Psoas muscle (tissue), 7 donors: ENCODE measurements at regions not wholly inside any gene's neighbourhood (a gene's known extent, or its start where the extent isn't known, plus 50 kb on each side); places are given as distances from the start of the nearest gene placed in this dataset.

Experiments
- ATAC-seq, 4 donors: fragments of 200-7000 bp; cut with Tn5 transposase; one replicate each; pipeline ENCODE4 v1.9.1; 2020; ENCODE audit warnings: moderate library complexity in 3 of 4, mild to moderate bottlenecking in 2 of 4
- DNase-seq, 2 donors: peaks; one replicate each; pipeline ENCODE4 v3.0.0-alpha.2; 2020
- H3K27ac ChIP-seq: fragments of 200-600 bp; one replicate; pipeline ENCODE4 v1.8.0; 2022
- H3K27me3 ChIP-seq, 3 donors: fragments of 200-600 bp in 1 of 3; one replicate each; pipeline versions ENCODE4 v1.6.1 to v1.8.0; 2013 to 2022; ENCODE audit warnings: low read length in 2 of 3, mild to moderate bottlenecking in 2 of 3, moderate library complexity in 1 of 3; ENCODE audit not compliant: insufficient read depth in 3 of 3
- H3K36me3 ChIP-seq, 2 donors: fragments of 200-600 bp in 1 of 2; one replicate each; pipeline versions ENCODE4 v1.6.1 to v1.8.0; 2013 to 2022; ENCODE audit warnings: low read depth in 1 of 2, mild to moderate bottlenecking in 1 of 2, moderate library complexity in 1 of 2; ENCODE audit not compliant: insufficient read depth in 1 of 2
- H3K4me1 ChIP-seq: fragments of 200-600 bp; one replicate; pipeline ENCODE4 v1.8.0; 2022
- H3K4me3 ChIP-seq: fragments of 200-600 bp; one replicate; pipeline ENCODE4 v1.8.0; 2022; ENCODE audit warnings: mild to moderate bottlenecking
- H3K9me3 ChIP-seq: fragments of 200-600 bp; one replicate; pipeline ENCODE4 v1.8.0; 2022
- WGBS, 3 donors: extraction: QIAGEN DNeasy Blood & Tissue Kit; methylation state at CpG; one replicate each; pipeline versions ENCODE4 v1.1.6 to v1.1.7; 2013; 5-methylcytosine and 5-hydroxymethylcytosine counted together
- intact Hi-C, 2 donors: fragments of 100-400 bp; cut with DNase I; formaldehyde crosslinking; loops; one replicate each; pipeline versions ENCODE4 v1.11.0 to v1.14.2; 2022
- TF ChIP-seq, protein P1 (sequence below): fragments of 200-600 bp; IDR thresholded peaks from one replicate; pipeline ENCODE4 v1.8.0; 2022; ENCODE audit warnings: antibody characterized with exemption
- donor health status: healthy with polysubstance abuse.
- donor health status: DM: no; HTN: no; CAD: no; lungs with moderate emphysema.
- donor health status: Bipolar disorder and iron deficiency.
- donor health status: healthy.
- donor health status: DM: yes; HTN: yes; CAD: no.
- donor health status: DM: no; HTN: no; CAD: no.
- donor health status: DM: yes; HTN: yes; CAD: no.

DNA sequence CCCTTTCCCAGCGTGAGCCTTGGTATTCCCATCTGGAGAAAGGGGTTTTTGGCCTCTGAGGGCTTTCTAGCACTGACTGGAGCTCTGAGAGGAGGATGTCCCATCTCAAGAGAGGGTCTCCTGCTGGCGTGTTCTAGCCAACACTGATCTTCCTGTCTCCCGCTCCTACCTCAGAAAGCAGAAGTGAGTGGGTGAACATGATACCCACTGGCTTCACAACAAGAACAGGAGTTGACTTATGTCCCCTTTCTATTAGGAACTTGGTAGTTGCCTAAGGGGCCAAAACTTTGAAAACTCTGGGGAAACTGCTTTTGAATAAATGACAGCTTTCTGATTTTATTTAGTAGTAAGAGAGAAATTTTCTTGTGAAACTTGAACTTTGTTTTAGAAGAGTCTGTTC lies 113.1 kb upstream of the ADCY1 start:
- DNase-seq = no peak
- 79 to 86% (median 80%) methylated on average over 3 of the region's 3 CpGs for WGBS, 3 donors
- no peaks in the 10 kb centered on the region for H3K36me3 ChIP-seq
- H3K27me3 ChIP-seq = no peaks in the 10 kb centered on the region
- TF ChIP-seq, protein P1, sequence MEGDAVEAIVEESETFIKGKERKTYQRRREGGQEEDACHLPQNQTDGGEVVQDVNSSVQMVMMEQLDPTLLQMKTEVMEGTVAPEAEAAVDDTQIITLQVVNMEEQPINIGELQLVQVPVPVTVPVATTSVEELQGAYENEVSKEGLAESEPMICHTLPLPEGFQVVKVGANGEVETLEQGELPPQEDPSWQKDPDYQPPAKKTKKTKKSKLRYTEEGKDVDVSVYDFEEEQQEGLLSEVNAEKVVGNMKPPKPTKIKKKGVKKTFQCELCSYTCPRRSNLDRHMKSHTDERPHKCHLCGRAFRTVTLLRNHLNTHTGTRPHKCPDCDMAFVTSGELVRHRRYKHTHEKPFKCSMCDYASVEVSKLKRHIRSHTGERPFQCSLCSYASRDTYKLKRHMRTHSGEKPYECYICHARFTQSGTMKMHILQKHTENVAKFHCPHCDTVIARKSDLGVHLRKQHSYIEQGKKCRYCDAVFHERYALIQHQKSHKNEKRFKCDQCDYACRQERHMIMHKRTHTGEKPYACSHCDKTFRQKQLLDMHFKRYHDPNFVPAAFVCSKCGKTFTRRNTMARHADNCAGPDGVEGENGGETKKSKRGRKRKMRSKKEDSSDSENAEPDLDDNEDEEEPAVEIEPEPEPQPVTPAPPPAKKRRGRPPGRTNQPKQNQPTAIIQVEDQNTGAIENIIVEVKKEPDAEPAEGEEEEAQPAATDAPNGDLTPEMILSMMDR = no peak
- no peak overlapping the region for H3K27ac ChIP-seq
- no peaks in the 10 kb centered on the region for H3K4me1 ChIP-seq
- no peaks in the 10 kb centered on the region for H3K9me3 ChIP-seq
- H3K4me3 ChIP-seq = no peak overlapping the region
- intact Hi-C loops = no loop called here
- no peak for ATAC-seq

DNA sequence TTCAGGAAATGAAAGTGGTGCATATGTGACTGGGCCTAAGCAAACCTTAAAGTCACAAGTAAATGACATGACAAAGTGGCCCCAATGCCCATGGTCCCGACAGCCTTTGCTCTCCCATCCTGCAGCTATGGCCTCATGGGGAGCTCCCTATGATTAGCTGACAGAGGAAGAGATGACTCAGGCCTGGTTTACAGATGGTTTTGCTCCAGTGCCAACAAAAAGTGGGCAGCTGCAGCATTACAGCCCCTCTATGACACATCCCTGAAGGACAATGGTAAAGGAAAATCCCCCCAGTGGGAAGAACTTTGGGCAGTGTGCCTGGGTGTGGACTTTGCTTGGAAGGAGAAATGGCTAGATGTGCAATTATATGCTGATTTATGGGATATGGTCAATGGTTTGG lies 105.1 kb upstream of the ADCY1 start:
- DNase-seq (no peak), ATAC-seq (no peak)
- TF ChIP-seq, protein P1 = no peak
- WGBS, 3 donors = 28 to 35% (median 35%) methylated on average over 1 of the region's 1 CpG
- no peaks in the 10 kb centered on the region for H3K27me3 ChIP-seq
- intact Hi-C loops = no loop called here
- H3K4me1 ChIP-seq = no peaks in the 10 kb centered on the region
- H3K36me3 ChIP-seq = no peaks in the 10 kb centered on the region
- no peaks in the 10 kb centered on the region for H3K9me3 ChIP-seq
- no peak overlapping the region for H3K27ac ChIP-seq
- no peak overlapping the region for H3K4me3 ChIP-seq

DNA sequence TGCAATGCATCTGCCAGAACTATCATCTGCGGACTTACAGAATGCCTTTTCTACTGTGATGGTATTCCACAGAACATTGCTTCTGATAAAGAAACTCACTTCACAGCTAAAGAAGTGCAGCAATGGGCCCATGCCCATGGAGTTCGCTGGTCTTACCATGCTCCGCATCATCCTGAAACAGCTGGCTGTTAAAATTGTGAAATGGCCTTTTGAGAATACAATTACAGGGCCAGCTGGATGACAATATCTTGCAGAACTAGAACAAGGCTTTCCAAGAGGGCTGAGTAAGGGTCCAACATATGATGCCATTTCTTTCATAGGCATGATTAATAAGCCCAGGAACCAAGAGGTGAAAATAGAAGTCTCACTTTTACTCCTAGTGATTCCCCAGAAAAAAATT lies 104.1 kb upstream of the ADCY1 start:
- Histone ChIP-seq H3K4me1 (no peaks in the 10 kb centered on the region), H3K27ac (no peak overlapping the region), H3K27me3 (no peaks in the 10 kb centered on the region), H3K9me3 (no peaks in the 10 kb centered on the region), H3K36me3 (no peaks in the 10 kb centered on the region), H3K4me3 (no peak overlapping the region)
- TF ChIP-seq, protein P1 = no peak
- intact Hi-C loops = no loop called here
- no peak for DNase-seq
- WGBS, 3 donors = 42 to 56% (median 52%) methylated on average over 3 of the region's 3 CpGs
- no peak for ATAC-seq

DNA sequence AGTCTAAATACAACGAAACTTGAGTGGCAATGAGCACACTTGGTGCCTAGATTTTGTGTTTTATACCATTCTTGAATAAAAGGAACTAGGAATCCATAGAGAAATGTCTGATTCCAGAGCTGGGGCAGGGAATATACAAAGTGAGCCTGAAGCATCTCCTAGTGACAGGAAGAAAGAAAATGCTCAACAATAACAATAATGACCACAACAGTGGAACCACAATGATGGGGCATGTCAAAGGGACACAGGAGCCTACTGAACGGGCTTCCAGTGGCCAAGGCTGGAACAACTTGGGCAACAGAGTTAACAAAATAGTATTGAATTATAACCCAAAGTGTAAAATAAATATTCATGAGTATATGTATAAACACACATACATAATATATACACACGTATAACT lies 94.4 kb upstream of the ADCY1 start:
- Histone ChIP-seq H3K4me3 (no peak overlapping the region), H3K9me3 (no peaks in the 10 kb centered on the region), H3K4me1 (no peaks in the 10 kb centered on the region), H3K27ac (no peak overlapping the region), H3K36me3 (no peaks in the 10 kb centered on the region), H3K27me3 (no peaks in the 10 kb centered on the region)
- TF ChIP-seq, protein P1 = no peak
- 79 to 83% (median 80%) methylated on average over 3 of the region's 3 CpGs for WGBS, 3 donors
- intact Hi-C loops = no loop called here
- DNase-seq (no peak), ATAC-seq (no peak)

DNA sequence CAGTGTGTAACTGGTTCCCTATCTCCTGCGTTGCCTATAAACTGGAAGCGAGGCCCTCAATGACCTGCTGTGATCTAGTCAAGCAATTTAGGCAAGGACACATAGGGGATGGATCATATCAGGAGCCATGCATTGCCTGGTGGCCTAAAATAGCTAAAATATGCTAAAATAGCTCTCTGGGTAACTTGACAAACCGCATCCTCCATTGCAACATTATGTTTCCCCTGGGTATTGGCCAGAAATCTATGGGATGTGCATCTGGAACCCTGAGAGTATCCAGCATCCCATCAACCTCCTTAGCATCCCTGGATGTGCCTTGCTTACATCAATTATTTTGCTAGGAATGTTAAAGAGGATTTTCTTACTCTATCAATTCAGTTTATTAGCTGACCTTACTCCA lies 91.7 kb upstream of the ADCY1 start:
- intact Hi-C loops = no loop called here

More for the DNA sequence above, 91.7 kb upstream of the ADCY1 start:
- no peak for DNase-seq
- no peaks in the 10 kb centered on the region for H3K4me1 ChIP-seq
- ATAC-seq = no peak
- WGBS, 3 donors = 80 to 92% (median 86%) methylated on average over 3 of the region's 3 CpGs
- H3K27me3 ChIP-seq = no peaks in the 10 kb centered on the region
- no peak overlapping the region for H3K27ac ChIP-seq
- no peaks in the 10 kb centered on the region for H3K9me3 ChIP-seq
- no peak overlapping the region for H3K4me3 ChIP-seq
- TF ChIP-seq, protein P1 = no peak
- no peaks in the 10 kb centered on the region for H3K36me3 ChIP-seq
